Subcutaneous abdominal adipose tissue (tissue), 5 donors: ENCODE measurements at regions not wholly inside any gene's neighbourhood (a gene's known extent, or its start where the extent isn't known, plus 50 kb on each side); places are given as distances from the start of the nearest gene placed in this dataset.

Experiments used
- H3K27ac ChIP-seq: one replicate; pipeline ENCODE4 v1.7.0; 2013; ENCODE audit warnings: low read depth, mild to moderate bottlenecking, inconsistent platforms, low read length, moderate library complexity
- H3K27me3 ChIP-seq, 5 donors: one replicate each; pipeline ENCODE4 v1.7.0; 2013; ENCODE audit warnings: low read length in 5 of 5, inconsistent platforms in 1 of 5; ENCODE audit not compliant: control insufficient read depth in 5 of 5, insufficient read depth in 4 of 5
- H3K36me3 ChIP-seq, 5 donors: one replicate each; pipeline ENCODE4 v1.7.0; 2013; ENCODE audit warnings: low read length in 5 of 5; ENCODE audit not compliant: control insufficient read depth in 5 of 5, insufficient read depth in 5 of 5
- H3K4me1 ChIP-seq, 5 donors: one replicate each; pipeline ENCODE4 v1.7.0; 2013; ENCODE audit warnings: low read length in 5 of 5, mild to moderate bottlenecking in 3 of 5, moderate library complexity in 1 of 5; ENCODE audit not compliant: control insufficient read depth in 5 of 5, insufficient read depth in 5 of 5
- H3K4me3 ChIP-seq, 5 donors: one replicate each; pipeline ENCODE4 v1.7.0; 2013; ENCODE audit warnings: low read length in 5 of 5, low read depth in 1 of 5
- H3K9ac ChIP-seq, 5 donors: one replicate each; pipeline ENCODE4 v1.7.0; 2013; ENCODE audit warnings: low read length in 5 of 5, mild to moderate bottlenecking in 4 of 5, moderate library complexity in 3 of 5
- H3K9me3 ChIP-seq, 5 donors: one replicate each; pipeline ENCODE4 v1.7.0; 2013; ENCODE audit warnings: low read length in 5 of 5; ENCODE audit not compliant: control insufficient read depth in 5 of 5
- donor health status: healthy.
- donor health status: healthy.
- donor health status: healthy.
- donor health status: healthy.
- donor health status: healthy.

GRCh38 chr6:56745971-56746370 is 103.3 kb upstream of the DST start:
- Histone ChIP-seq H3K4me1 (peaks cover 0 to 6% (median 3%) of the 10 kb centered on the region in 5 donors), H3K36me3 (no peaks in the 10 kb centered on the region), H3K27ac (no peak overlapping the region), H3K27me3 (no peaks in the 10 kb centered on the region), H3K9ac (no peak overlapping the region), H3K4me3 (no peak overlapping the region), H3K9me3 (no peaks in the 10 kb centered on the region)

DNA sequence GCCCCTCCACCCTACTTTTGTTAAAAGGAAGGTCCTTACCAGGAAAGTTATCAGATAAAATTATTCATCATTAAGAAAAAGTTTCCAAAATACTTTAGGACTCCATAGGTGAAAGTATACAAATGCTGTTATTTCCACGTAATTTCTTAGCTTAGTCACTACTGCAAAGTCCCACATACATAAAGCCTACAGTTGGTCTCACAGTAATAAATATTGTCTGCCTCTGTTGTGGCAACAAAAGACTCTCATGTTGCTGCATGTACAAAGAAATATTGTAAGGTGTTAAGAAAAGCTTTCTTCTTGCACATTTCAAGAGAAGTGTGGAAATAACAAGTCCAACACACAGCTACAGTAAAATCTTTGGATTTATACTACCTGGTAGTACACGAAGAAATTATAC is 102.4 kb upstream of the DST start:
- Histone ChIP-seq H3K4me1 (peaks cover 0 to 11% (median 3%) of the 10 kb centered on the region in 5 donors), H3K9me3 (no peaks in the 10 kb centered on the region), H3K27ac (no peak overlapping the region), H3K36me3 (no peaks in the 10 kb centered on the region), H3K27me3 (no peaks in the 10 kb centered on the region), H3K4me3 (no peak overlapping the region), H3K9ac (no peak overlapping the region)

DNA sequence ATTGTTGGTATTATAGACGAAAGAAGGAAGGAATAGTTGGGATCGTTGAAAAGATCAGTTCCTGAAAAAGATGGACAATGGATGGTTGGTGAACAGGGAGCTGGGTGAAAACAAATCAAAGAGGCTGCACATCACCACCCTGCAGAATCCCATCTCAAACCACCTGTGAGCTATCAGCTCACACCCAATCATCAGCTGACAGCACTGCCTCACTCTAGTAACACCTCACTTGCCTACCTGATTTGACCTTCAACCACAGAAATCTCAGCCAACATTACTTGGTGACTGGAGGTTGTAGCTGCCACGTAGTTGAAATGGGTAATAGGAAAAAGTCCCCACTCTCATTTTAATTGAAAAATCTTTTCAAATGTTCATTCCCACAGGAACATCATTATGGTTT is 101.8 kb upstream of the DST start:
- H3K4me3 ChIP-seq, result no peak overlapping the region
- H3K9me3 ChIP-seq, result no peaks in the 10 kb centered on the region
- no peak overlapping the region for H3K27ac ChIP-seq
- no peak overlapping the region for H3K9ac ChIP-seq
- H3K36me3 ChIP-seq, result no peaks in the 10 kb centered on the region
- H3K4me1 ChIP-seq, result peaks cover 0 to 11% (median 3%) of the 10 kb centered on the region in 5 donors
- no peaks in the 10 kb centered on the region for H3K27me3 ChIP-seq

- H3K27me3 ChIP-seq, result no peaks in the 10 kb centered on the region
- no peak overlapping the region for H3K27ac ChIP-seq
- H3K4me3 ChIP-seq, result peak overlapping the region in 4 of 5 donors; percentile 22 to 48 (median 41)
- peaks cover 0 to 11% (median 3%) of the 10 kb centered on the region in 5 donors for H3K4me1 ChIP-seq
- H3K9me3 ChIP-seq, result no peaks in the 10 kb centered on the region
- H3K36me3 ChIP-seq, result no peaks in the 10 kb centered on the region
- H3K9ac ChIP-seq, result peak overlapping the region in 1 of 5 donors; percentile 4
Observed at GRCh38 chr6:56742122-56742791, 99.6 kb upstream of the DST start.

GRCh38 chr6:56741472-56741871 is 98.8 kb upstream of the DST start:
- Histone ChIP-seq H3K36me3 (no peaks in the 10 kb centered on the region), H3K4me3 (no peak overlapping the region), H3K27me3 (no peaks in the 10 kb centered on the region), H3K27ac (no peak overlapping the region), H3K9me3 (no peaks in the 10 kb centered on the region), H3K9ac (no peak overlapping the region), H3K4me1 (peaks cover 0 to 11% (median 3%) of the 10 kb centered on the region in 5 donors)

DNA sequence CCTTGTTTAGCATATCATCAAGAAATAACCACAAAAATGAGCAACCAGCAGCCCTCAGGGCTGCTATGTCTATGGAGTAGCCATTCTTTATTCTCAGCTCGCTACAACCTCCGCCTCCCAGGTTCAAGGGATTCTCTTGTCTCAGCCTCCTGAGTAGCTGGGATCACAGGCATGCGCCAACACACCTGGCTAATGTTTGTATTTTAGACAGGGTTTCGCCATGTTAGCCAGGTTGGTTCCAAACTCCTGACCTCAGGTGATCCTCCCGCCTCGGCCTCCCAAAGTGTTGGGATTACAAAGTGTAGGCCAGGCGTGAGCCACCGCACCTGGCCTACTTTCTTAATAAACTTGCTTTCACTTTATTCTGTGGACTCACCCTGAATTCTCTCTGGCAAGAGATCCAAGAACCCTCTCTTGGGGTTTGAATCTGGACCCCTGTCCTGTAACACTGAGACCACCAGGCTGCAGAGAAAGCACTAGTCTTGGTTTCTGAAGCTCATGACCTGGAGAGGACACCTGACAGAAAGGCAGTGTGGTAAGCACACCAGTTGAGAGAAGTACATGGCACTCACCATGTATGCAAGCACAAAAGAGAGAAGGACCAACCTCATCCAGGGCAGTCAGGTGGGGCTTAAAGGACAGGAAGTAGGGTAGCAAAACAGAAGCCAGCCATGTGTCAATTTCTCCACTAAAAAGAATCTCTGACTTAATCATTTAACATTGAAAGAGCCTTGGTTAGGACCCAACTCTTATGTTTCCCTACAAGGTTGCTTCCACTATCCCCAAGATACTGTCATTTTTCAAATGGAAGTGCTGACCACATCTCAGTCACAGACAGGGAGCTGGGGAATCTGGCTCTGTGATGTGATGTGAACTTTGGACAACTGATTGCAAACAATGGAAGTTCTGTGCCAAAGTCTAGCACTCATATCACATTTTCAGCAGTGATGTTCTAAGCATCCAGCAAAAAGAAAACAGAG is 97.4 kb upstream of the DST start:
- peaks cover 0 to 11% (median 3%) of the 10 kb centered on the region in 5 donors for H3K4me1 ChIP-seq
- H3K9me3 ChIP-seq, result no peaks in the 10 kb centered on the region
- H3K4me3 ChIP-seq, result no peak overlapping the region
- no peak overlapping the region for H3K9ac ChIP-seq
- H3K27ac ChIP-seq, result no peak overlapping the region
- H3K36me3 ChIP-seq, result no peaks in the 10 kb centered on the region
- no peaks in the 10 kb centered on the region for H3K27me3 ChIP-seq

- H3K9ac ChIP-seq, result no peak overlapping the region
- no peak overlapping the region for H3K27ac ChIP-seq
- H3K9me3 ChIP-seq, result no peaks in the 10 kb centered on the region
- no peak overlapping the region for H3K4me3 ChIP-seq
- H3K4me1 ChIP-seq, result peaks cover 0 to 11% (median 2%) of the 10 kb centered on the region in 5 donors
- H3K36me3 ChIP-seq, result peaks cover 0 to 2% (median 0%) of the 10 kb centered on the region in 5 donors
- no peaks in the 10 kb centered on the region for H3K27me3 ChIP-seq
Observed at GRCh38 chr6:56736804-56737203, 94.1 kb upstream of the DST start.

GRCh38 chr6:56734335-56734734 is 91.6 kb upstream of the DST start:
- Histone ChIP-seq H3K9ac (no peak overlapping the region), H3K27me3 (no peaks in the 10 kb centered on the region), H3K4me1 (peaks cover 0 to 15% (median 4%) of the 10 kb centered on the region in 5 donors), H3K9me3 (no peaks in the 10 kb centered on the region), H3K4me3 (no peak overlapping the region), H3K36me3 (peaks cover 0 to 2% (median 0%) of the 10 kb centered on the region in 5 donors), H3K27ac (no peak overlapping the region)

DNA sequence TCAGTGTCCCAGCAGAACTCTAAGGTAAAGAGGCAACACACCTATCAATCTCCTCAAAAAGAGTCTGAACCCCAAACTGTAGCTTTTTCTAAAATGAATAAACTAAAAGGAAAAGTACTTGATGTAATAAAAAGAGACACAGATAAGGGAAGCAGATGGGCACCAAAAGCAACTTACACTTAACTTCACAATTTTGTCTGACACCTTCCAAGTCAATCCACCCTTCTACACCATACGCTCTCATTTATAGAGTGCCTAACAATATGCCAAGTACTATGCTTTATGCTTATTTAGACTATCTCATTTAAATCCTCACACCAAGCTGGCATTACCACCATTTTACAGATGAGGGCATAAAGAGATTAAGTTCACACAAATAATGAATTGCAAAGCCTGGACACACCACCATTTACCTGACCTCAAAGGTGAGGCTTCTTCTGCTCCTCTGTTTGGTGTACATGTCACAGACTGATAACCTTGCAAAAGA is 90.6 kb upstream of the DST start:
- no peak overlapping the region for H3K27ac ChIP-seq

DNA sequence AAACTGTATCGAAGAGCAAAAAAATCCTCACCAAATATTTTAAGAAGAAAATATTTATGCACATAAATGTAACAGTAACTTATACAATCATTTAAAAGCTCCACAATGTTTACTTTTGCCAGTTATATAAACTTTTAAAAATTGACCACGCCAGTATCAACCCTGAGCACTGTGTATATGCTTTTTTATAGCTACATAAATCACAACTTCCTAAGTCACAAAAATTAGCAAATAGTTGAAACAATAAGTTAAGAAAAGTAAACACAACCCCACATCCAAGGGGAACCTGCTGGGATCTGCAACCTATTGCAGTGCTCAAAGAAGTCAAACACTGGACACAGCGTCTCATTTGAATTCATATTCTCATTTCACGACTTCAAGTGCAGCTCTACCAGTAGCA is 89.8 kb upstream of the DST start:
- peaks cover 0 to 16% (median 4%) of the 10 kb centered on the region in 5 donors for H3K4me1 ChIP-seq
- no peaks in the 10 kb centered on the region for H3K27me3 ChIP-seq
- H3K4me3 ChIP-seq, result no peak overlapping the region
- H3K27ac ChIP-seq, result no peak overlapping the region
- H3K36me3 ChIP-seq, result peaks cover 0 to 2% (median 0%) of the 10 kb centered on the region in 5 donors
- H3K9ac ChIP-seq, result no peak overlapping the region
- no peaks in the 10 kb centered on the region for H3K9me3 ChIP-seq

More for the DNA sequence above, 90.6 kb upstream of the DST start:
- Histone ChIP-seq H3K9ac (no peak overlapping the region), H3K27me3 (no peaks in the 10 kb centered on the region), H3K9me3 (no peaks in the 10 kb centered on the region), H3K4me3 (no peak overlapping the region), H3K36me3 (peaks cover 0 to 2% (median 0%) of the 10 kb centered on the region in 5 donors), H3K4me1 (peaks cover 0 to 15% (median 4%) of the 10 kb centered on the region in 5 donors)
